Medulla oblongata (tissue), 1 donor: ENCODE measurements at regions not wholly inside any gene's neighbourhood (a gene's known extent, or its start where the extent isn't known, plus 50 kb on each side); places are given as distances from the start of the nearest gene placed in this dataset.

Experiments
- DNase-seq: peaks from one replicate; pipeline ENCODE4 v3.0.0-alpha.2; 2015; ENCODE audit errors: extremely low spot score

DNA sequence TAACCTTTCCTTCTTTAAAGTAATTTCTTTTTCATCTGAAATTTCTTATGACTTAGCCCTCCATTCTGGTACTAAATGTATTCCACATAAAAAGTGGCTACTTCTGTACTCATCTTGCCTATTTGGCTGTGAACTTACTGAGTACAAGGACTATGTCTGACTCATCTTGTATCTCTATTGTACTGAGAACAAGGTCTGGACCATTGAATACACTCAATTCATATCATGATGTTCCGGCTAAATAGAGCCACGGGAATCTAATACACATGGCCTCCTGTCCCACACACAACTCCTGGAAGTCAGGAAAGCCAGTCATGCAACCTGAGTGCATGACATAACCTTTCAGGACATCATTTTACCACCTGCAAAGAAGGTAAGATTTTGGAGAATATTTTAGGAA is 203.9 kb downstream of the PLK2 start:
- DNase-seq = no peak

DNA sequence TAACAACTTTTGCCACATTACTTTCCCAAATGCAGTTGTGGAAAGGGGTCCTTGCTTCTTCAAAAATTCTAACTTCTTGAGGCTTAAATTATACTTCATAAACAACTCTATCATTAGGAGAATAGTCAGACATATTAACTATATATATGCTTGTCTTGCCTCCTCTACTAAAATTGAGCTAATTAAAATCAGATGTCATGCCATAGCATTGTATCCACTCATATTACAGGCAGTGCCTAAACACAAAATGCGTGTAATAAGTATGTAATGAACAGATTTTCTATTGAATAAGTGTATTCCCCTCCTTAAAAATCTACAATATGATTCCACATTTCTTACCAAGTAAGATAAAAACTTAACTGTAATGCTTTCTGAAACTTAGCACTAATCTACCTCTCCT is 204.5 kb downstream of the PLK2 start:
- no peak for DNase-seq

DNA sequence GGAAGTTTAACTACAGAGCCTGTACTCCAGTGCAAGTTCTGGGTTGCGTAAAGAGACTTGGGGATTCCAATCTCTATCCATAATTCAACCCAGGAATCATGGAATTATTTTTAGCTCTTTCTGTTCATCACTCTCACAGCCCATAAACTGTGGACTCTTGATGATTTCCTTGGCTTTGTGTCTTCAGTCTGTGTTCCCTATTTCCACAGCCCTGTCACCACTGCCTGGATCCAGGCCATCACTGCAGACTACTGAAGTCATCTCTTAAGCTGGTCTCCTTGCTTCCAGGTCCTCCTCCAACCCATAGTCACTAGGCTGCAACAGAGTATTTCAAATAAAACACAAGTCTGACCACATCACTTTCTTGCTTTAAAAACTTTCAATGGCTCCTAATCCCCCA is 211.7 kb downstream of the PLK2 start:
- no peak for DNase-seq

DNA sequence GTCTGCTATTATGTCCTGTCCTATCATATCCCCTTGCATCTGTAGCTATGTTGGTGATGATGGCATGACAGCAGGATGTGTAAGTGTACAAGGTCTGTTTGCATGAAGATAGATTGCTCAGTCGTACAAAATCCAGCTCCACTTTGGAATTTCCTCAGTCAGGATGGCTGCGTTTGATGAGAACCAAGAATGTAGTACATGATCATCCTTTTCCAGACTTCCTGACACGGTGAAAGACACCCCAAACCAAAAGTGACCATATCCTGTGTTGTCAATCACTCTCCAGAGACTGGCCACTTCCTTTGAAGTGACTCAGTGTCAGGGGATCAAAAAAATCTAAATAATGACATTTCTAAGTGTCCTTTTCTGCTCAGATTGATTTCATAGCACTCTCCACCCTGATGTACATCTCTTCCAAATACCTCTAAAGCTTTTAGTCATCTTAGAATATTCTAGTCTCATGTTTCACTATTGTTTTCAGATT is 213.4 kb downstream of the PLK2 start:
- no peak for DNase-seq

DNA sequence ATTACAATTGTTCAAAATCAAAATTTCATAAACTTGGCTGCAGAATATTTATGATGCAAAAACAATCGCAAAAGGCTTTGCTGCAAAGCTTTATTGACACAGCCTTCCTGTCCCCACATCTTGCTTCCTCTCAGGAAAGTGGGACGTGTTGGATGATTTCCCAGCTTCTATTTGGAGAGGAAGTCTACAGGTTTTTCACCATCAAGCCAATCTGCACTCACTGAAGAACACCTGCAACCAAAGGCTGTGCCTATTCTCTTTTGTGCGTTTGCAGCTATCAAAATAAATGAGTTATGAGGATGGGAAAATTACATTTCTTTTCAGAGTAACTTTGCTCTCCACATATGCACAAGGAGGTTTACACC is 214.4 kb downstream of the PLK2 start:
- DNase-seq = no peak

DNA sequence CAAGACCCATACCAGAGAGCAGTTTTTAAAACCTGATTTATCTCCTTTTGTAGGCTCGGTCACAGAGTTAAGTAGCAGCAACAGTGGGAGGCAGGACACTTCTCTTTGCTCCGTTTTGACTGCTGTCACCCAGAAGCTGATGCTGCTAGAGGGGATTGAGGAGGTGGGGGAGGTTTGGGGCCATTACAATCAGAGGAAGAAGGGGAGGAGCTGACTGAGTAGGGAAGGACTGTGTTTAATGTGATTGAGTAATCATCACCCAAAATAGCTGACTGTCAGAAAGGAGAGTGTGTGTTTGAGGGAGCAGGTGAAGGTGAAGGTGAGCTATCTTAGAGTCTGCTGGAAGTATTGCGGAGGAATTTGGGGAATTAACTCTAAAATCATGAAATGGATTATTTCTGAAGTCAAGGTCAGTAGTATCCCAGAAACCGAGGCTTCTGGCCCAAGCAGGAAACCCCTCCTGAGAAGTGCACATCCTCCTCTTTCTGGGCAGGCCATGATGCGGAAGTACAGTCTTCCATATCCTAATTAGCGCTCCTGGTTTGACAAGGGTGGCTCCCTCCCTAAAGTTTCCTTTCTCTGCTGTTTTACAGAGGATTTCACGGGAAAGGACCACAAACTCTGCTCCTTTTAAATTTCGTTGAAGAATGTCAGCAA is 214.9 kb downstream of the PLK2 start:
- no peak for DNase-seq

DNA sequence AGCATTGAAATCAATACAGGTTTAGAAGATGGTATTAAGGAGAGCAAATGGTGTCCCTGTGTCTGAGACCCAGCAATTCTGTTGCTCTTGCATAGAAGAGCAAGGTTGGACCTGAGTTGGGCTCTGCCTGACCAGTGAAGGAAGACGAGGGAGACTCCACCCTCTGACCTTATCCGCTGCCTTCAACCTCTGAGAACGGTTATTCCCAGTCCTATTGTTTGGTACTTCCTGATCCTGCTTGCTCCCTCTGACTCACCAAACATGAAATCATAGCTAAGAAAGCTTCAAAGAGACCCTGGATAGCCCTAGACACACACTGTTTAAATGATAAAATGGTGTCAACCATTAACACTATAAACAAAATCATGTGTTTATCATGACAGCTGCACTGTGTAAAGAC is 218.5 kb downstream of the PLK2 start:
- DNase-seq = no peak

DNA sequence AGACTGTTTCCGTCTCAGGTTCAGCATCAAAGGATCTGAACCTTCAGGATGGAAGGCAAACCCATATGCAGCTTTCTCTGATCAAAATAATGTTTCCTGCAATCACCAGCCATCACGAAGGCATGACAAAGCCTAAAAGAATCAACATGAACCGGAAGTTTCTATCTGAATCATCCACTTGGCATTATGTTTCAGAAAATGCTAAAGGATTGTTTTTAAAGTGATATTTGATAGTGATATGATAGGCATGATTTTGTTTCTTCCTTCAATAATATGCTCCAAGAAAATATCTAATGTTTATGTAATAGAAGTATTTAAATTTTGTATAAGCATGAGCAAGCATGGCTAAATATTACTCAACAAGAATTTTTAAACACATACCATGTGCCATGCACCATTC is 219.6 kb downstream of the PLK2 start:
- no peak for DNase-seq

DNA sequence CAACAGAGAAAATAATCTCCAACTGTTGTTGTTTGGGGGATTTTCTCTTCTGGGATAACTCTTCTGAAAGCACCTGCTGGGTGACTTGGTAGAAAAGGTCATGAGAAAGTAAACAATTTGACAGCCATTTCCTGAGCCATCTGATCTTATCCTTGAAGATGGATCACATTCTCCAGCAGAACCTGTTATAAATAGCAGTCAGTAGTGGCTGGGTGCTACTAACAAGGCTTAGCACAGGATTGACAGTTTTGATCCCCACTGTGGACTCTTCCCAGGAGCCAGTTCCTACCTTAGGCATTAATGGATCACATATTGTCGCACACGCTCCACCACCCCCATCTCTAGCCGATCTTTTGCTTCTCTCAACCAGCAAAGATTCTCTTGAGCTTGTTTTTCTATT is 220.2 kb downstream of the PLK2 start:
- DNase-seq = no peak

DNA sequence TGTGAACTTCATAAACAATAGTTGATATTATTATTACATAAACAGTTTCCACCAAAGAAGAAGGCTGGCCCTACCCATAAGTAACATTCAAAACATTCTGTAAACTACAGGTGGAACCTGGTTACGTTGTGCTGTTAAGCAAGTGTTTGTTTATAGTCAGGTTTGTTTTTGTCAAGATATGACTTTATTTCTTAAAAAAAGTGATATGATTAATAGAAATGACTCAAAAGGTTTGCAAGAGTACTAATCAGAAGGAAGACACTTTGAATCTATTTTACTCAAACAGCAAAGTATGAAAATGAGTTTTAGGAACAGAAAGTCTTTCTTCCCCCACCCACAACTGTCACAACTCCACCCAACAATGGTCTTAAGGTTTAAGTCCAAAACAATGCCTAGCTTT is 220.8 kb downstream of the PLK2 start:
- DNase-seq = no peak

DNA sequence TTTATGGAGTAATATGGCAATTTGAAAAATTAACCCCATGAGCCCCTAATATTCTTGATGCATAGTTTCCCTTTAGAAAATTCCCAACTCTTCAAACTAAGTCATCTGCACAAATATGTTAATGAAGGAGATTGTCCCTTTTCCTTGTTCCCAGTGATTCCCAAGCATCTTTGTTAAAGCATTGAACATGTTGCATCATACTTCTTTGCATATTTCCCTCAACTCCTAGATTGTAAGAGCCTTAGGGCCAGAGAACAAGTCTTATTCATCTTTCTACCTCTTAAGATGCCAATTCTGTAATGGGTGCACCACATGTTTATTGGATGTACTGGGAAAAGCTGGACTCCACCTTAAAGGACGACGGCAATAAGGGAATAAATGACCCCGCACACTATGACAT is 223.4 kb downstream of the PLK2 start:
- no peak for DNase-seq

DNA sequence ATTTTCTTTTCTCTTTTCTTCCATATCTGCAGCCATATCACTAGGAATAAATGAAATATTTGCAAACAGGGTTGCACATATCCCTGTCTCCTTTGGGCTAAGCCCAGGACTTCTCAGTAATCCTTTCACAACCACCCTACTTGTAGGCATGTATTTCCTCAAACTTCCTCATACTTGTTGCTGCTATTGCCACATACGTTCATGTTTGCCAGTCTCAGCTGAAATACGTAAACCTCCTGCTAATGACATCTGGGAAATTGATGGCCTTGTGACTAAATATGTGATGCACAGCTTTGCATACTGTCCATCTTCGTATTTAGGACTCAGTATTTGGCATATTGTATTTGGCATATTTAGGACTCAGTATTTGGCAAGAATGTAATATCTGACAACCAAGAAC is 224.6 kb downstream of the PLK2 start:
- no peak for DNase-seq

DNA sequence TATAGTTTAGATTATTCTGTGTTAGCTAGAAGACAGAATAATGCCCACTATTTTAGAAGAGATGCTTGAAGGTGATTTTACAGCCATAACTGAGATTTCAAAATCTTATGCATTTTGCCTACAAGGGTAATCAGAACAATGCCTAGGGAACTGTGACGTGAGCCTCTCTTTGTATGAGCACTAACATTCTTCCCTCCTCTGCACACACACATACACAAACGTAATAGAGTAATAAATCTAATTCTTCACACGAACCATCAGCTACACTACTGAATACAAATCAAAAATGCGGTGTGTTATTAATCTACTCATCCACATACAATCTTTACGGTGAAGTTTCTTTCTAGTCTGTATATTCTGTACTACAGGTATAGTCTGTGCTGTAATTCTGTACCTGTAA is 227.8 kb downstream of the PLK2 start:
- no peak for DNase-seq

DNA sequence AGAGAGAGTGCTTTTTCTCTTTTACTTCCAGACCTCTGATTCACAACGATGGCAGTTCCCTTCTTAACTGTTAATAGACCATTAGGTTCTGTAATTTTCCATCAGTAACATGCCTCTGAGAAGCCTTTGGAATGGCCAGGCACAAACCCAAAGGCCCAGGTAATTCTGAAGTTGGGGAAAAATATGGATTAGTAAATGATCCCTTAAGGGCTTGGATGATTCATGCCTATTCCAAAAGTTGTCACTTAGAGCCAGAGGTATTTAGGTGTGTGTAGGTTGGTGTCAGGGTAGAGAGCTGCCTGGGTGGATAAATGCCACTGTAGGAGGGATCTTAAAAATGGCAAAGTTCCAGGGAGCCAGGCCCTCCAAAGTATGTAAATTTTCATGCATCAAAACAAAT is 228.8 kb downstream of the PLK2 start:
- no peak for DNase-seq

DNA sequence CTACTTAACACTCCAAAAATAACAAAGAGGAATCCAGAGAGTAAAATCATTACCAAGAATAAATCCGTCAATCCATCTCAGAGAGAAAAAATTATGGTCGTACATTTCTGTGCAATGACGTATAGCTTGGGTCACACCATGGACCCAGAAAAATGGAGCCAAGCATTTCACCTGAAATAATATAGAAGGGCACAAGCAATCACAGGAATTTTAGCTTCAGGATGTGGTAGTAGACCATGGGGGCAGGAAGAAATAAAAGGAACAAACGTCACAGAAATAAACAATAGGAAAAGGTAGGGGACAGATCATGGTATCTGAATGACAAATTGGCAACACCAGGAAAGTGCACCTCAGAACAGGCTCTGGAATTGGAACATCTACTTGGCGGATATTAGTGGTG is 231.0 kb downstream of the PLK2 start:
- DNase-seq = no peak

DNA sequence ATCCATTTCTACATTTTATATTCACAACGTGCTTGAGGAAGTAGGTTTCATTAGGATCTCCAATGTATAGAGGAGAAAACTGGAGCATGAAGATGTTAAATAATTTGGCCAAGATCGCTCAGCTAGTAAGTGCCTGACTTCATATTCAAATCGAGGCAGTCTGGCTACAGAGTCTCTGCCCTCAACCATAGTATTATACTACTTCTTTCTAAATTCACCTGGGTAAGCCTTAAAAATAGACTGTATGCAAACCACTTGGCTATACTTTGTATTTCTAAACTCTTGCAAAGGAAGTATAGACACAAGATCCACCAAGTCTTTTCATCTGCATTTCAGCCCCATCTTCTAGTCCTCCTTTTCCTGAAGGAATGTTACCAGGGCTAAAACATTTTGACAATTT is 232.0 kb downstream of the PLK2 start:
- no peak for DNase-seq

DNA sequence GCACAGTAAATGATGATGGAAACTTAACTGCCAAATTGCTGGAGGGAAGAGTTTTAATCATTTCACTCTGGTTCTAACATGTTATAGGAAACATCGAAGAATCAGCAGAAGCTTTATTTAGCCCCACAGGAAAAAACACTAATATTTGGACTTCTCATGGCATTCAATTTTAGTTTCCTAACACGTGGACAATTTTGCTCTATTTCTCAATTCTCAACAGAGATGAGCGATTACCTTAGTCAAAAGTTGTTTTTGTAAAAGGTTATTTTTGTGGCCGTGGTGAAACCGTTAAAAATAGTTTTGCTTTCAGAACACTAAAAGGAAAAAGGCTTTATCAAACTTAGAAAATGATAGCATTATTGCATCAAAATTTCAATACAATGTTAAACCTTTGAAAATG is 235.2 kb downstream of the PLK2 start:
- DNase-seq = no peak

DNA sequence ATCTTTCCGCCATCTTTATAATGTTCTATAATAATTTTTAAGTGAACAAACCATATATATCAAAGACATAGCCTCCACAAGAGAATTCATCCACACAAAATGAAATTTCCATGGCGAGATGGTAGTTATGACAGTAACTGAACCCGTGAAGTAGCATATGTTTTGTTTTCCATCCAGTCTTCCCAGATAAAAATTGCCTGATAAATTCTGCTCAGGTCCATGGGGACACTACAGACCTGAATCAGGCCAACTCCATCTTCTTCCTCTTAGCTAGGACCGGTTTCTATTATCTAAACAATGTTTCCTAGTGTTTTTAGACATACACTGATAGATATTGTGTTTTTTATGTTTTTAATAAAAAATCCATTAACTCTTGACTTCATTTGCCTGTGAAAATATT is 235.7 kb downstream of the PLK2 start:
- DNase-seq = no peak

DNA sequence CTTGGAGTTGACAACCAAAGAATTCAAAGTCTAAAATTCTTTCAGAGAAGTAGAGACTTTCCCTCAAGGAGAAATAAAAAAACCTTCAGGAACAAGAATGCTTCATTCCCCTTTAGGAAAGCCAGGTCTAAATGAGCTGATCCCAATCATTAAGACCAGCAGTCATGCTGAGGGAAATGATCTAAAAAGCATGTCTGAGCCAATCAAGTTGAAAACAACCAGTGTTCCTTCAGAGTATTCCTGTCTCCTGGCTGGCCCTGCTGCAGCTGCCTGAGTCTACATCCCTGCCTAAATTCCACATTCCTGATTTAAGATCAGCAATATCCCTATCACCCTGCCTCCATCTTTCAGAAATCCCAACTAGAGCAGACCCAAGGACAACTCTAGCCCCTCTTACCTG is 244.5 kb downstream of the PLK2 start:
- DNase-seq = no peak

DNA sequence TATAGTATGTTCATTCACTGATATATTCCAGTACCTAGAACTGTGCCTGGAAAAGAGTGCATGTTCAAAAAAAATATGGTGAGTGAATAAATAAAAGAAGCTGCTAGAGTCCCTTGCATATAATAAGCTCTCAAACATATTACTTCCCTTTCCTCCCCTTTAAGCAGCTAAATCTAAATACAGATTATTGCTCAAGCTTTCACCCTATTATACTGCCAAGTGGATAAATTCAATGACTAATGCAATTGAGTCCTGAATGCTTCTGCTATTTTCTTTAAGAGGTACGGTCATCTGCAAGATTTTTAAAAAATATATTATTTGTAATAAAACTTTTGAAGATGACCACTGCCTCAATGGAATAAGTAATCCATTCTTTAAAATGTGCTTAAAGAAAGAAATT is 248.4 kb downstream of the PLK2 start:
- no peak for DNase-seq

DNA sequence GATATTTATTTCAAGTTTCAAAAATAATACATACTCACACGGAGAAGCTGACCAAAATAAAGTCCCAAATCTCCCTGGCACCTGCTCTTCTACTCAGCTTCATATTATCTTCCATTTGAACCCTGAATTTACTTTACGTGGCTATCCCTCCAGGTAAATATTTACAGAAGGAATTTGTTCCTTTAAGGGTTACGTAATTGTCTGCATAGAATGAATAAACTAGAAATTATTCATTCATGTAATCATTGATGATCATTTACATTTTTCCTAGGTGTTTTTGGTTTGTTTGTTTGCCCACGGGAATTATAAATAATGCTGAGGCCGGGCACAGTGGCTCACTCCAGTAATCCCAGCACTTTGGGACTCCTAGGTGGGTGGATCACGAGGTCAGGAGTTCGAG is 251.2 kb downstream of the PLK2 start:
- no peak for DNase-seq

DNA sequence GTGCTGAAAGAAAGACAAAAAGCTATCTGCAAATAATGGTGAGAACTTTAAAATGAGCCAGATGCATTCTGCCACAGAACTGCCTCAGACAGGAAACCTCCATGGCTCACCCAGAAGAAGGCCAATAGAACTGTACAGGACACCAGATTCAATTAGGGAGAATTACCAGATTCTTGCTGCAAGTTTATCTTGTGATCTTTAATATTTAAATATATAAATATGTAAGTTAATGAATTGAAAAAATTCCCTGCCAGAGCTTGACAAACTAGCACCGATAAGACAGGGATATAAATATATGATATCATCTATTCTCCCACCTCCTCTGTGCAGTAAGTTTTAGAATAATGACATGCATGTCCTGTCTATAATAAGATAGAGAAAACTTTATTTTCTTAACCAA is 252.8 kb downstream of the PLK2 start:
- no peak for DNase-seq

DNA sequence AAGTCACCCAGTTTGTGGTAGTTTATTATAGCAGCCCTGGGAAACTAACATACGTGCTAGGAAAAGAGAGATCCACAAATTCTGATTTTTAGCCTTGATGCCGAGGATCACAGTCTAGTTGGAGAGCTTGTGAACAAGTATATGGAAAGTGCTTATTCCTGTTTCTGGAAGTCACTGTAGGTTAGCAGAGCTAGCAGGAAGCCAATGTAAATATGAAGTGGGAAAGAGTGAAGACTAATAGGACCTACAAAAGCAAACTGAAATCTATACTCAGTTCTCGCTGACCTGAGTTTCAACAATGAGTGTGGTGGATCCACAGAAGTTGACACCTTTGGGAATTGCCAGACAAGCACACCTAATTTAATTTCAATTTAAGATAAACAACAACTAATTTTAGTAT is 254.9 kb downstream of the PLK2 start:
- DNase-seq = no peak

DNA sequence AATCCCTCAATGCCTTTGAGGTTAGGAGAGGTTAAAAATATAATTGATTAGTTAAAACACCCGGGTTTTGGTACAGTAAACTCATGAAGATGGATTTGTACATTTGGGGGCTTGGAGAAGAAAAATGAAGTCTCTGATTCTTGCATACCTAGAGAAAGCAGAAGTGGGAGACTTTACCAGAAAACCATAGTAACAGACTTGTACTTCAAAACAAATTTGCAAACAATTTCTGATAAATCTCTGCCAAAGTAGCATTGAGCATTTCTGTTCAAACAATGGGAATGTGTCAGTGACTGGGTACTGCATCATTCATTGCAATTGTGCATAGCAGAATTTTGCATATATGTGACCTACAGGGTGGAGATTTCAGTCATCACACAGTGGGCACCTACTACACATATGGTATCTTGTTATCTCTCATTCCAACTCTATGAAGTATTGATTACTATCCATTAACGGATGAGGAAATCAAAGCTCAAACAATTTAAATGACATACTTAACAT is 256.9 kb downstream of the PLK2 start:
- DNase-seq = no peak
